ENCODE measurements at regions not wholly inside any gene's neighbourhood (a gene's known extent, or its start where the extent isn't known, plus 50 kb on each side); places are given as distances from the start of the nearest gene placed in this dataset.
"Not testable (repeated sequence)": the region's sequence is repeated elsewhere in the genome, so short reads cannot be mapped to it uniquely, and the experiment has no call there.

DNA sequence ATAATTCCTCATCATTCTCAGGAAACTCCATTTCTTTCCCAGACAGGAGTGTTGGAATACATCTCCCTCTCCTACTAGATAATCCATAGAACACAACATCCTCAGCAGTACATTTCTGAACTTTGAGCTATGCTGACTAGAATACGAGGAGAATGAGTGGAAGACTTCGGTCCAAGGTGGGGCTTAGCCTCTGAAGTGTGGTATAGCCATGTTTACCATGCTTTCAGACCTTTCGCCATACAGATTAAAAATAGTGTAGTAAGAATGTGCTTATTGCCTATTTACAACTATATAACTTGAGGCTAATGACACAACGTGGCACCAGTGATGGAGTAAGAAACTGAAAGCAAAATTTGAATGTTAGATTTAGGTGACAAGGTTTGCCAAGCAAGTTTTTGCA lies 184.5 kb upstream of the KRR1 start:
- DNase-seq = no peak

DNA sequence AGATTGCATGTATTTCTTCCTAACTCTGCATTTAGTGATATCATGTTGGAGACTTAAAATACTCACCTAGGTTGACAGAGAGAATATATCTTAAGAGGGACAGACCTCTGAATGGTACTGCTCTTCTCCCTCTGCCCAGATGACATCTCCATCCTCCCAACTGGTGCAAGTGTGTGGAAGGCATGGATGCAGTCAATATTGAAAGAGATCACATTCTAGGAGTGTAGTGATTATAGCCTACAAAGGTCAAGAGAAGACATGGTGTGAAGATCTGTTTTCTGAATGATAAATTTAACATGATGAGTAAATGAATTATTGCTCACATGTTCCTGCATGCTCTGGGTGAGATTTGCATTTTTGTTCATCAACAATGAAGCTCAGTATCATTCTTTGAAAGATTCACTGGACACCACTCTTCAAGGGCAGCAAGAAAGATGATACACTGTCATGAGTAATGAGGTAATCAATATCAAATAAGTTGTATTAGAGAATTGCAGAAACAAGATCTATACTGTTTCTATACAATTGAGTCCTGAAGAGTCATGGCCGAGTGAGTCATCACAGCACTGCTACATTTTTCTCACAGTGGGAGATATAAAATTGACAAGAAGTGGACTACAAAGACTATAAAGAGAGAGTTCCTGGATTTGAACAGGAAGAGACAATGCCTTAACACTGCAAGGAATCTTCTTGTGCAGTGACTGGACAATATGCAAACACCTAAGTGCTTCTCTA lies 183.3 kb upstream of the KRR1 start:
- DNase-seq = no peak

DNA sequence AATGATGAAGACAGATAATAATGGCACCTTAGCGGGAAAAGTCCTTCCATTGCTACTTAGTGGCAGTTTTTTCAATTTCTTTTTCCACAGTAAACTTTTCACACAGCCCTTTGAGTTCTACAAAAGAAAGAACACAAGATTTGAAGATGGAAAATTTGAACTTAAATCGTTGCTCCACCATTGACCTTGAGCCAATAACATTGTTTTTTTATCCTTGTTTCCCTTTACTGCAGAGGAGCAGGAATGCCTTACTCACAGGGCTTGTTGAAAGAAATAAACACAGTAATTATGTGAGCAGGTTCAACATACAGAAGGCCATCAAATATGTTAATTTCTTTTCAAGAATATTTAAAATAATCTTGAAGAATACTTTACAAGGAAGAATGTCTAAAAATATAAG lies 181.5 kb upstream of the KRR1 start:
- no peak for DNase-seq

DNA sequence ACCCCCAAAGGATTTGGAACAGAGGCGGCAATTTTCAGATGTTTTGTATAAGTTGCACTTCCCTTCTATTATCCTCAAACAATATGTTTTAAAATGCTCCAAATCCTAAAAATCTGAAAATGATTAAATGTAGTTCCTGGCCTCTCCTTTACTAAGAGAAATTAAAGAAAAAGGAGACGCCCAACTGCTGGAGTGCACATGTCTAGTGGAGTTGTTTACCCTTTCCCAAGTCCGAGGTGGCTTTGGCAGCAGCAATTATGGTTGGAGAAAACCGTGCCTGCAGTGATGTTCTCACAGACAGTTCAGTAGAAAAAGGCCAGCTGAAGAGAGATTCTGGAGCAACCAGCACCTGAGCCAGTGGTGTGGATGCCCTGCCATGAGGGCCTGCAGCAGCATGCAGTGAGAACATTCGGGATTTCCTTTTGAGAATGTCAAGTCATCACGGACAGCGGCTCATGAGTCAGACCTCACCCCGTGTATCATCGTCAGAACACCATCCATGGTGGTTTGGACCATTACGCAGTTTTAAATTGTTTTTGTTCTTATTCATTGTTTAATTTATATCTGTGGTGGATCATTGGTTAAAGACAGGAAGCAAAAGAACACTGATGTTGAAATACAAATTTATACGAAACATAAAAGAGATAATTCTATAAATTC lies 179.0 kb upstream of the KRR1 start:
- no peak for DNase-seq

DNA sequence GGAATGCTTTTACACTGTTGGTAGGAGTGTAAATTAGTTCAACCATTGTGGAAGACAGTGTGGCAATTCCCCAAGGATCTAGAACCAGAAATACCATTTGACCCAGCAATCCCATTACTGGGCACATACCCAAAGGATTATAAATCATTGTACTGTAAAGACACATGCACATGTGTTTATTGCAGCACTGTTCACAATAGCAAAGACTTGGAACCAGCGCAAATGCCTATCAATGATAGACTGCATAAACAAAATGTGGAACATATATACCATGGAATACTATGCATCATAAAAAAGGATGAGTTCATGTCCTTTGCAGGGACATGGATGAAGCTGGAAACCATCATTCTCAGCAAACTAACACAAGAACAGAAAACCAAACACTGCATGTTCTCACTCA lies 174.8 kb upstream of the KRR1 start:
- not testable (repeated sequence) for DNase-seq

DNA sequence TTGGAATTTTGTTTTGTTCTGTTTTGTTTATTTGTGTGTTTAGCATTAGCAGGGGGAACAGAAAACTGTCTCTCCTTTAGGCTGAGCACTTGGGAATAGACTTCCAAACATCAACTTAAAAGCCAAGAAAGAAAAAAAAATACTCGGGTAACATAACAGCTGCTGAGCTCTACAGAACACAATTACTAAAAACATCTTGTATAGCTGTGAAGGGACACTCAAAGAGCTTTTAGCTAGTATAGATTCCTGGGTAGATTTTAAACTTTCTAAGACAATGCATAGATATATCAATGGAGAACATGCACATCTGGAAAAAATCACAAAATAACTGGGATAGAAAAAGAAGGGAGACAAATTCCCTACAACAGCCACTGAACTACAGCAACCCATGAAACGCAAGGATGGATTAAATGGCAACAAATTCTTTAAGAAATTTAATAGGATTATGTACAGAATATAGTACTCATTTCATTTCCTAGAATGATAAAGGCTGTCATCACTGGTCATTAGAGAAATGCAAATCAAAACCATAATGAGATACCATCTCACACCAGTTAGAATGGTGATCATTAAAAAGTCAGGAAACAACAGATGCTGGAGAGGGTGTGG lies 174.3 kb upstream of the KRR1 start:
- no peak for DNase-seq

DNA sequence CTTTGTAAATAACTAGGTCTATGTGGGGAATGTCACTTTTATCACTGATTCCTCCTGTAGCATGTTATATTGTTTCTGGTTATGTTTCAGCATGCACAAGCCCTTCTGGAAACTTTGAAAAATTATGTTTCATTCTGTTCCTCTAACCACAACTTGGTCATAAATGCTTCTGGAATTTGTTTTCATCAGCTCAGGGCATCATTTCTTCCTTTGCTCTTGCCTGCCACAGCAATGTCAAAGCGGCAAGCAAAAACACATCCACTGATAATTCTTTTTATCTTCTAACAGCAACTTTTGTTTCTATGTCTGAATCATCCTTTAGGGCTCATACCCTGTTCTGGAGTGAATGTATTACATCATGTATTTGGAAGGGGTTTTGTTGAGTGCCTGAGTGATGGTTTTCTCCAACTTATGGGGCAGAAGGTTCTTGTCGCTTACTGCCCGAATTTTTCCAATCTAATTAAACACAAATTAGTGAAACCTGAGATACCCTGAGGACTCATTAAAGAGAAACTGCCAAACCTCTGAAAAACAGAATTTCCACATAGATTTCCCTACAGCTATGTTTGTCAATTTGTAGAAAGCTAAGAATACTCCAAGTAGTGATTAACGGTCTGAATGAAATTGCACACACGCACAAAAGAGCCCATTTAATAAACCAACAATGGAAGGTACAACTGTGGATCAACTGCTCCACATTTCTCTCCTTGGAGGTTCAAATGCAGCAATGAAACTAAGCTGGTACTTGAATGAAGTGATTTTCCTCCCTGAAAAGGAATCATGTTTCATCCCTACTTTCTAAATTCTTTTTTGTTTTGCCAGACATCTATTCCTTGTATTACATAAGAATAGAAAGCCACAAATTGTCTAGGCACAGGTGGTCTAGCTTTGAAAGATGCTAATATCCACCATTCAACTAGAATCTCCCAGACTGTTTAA lies 173.5 kb upstream of the KRR1 start:
- DNase-seq = no peak

DNA sequence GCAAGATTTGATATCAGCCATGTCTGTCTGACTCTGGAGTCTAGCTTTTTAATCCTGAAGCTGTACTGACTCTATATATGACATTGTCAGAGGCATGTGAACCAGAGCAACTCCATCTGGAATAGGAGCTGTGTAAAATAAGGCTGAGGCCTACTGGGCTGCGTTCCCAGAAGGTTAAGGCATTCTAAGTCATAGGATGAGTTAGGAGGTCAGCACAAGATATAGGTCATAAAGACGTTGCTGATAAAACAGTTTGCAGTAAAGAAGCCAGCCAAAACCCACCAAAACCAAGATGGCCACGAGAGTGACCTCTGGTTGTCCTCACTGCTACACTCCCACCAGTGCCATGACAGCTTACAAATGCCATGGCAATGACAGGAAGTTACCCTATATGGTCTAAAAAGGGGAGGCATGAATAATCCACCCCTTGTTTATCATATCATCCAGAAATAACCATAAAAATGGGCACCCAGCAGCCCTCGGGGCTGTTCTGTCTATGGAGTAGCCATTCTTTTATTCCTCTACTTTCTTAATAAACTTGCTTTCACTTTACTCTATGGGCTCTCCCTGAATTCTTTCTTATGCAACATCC lies 172.7 kb upstream of the KRR1 start:
- not testable (repeated sequence) for DNase-seq

DNA sequence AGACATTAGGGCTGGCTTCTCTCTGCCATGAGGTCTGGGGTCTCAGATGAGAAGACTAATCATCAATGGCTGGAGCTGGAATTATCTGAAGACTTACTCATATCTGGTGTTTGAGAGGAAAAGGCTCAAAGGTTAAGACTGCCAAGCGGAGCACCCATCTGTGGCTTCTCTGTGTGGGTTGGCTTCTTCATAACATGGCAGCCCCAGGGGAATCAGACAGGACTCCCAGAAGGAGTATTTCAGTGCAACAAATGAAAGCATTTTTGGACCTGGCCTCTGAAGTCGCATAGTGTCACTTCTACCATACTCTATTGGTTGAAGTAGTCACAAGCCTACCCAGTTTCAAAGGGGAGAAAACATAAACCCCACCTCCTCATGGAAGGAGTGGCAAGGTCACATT lies 171.8 kb upstream of the KRR1 start:
- no peak for DNase-seq

DNA sequence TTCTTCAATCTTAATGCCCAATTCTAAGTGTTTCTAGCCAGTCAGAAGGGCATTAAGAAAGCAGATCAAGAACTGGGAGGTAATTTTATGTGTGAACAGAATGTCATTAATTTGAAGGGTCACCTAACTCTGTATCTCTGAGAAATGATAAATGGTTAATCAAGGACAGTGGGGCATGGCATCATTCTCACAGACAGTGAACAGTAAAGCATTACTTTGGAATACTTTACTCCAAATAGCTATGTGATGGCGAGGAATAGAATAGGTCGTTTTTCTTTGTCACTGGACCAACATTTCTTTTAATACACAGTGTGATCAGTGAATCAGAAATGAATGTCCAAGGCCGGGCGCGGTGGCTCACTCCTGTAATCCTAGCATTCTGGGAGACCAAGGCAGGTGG lies 166.1 kb upstream of the KRR1 start:
- no peak for DNase-seq

DNA sequence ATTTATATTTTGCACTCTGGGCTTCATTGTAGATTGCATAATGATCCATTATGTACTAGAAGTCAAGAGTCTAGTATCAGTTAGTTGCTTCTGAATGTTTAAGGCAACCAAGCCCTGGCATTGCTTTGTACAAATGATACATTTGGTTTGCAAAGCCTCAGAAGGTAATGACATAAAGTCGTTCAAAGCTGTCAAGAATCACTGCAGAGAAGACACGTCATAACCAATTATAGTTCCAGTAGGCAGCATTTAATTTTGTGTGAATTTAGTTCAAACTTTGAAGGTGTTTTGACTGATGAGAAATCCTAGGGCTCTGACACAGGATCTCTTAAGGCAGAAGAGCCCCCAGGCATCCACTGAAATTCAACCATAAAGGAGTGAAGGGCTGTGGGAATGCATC lies 163.0 kb upstream of the KRR1 start:
- no peak for DNase-seq

DNA sequence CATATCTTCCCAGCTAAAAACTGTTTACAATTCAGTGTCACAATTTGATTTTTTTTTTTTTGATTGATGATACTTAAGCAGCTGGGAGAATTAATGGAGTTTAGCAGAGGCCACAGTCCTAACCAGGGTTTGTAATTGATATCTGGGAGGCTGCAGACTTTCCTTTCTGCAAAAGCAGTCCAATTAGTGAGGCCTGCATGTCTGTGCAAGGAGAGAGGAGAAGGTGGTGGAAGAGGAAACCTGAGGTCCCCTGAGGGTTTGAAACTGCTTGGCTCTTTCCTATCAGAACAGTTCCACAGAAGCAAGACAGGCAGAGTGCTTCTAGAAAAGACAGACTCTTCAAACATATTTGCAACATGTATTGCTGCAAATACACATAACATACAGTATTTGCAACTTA lies 160.8 kb upstream of the KRR1 start:
- DNase-seq = no peak

DNA sequence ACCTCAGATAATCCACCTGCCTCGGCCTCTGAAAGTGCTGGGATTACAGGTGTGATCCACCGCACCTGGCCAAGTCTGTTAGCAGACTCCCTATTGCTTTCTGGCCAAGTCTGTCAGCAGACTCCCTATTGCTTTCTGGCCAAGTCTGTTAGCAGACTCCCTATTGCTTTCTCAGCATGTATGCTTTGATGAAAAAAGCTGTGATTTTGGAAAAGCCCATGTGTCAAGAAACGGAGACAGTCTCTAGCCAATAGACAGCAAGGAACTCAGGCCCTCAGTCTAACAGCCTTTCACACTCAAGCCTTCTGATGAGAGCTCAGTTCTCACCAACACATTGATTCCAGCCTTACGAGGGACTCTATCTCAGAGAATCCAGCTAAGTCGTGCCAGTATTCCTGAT lies 158.8 kb upstream of the KRR1 start:
- DNase-seq = no peak

DNA sequence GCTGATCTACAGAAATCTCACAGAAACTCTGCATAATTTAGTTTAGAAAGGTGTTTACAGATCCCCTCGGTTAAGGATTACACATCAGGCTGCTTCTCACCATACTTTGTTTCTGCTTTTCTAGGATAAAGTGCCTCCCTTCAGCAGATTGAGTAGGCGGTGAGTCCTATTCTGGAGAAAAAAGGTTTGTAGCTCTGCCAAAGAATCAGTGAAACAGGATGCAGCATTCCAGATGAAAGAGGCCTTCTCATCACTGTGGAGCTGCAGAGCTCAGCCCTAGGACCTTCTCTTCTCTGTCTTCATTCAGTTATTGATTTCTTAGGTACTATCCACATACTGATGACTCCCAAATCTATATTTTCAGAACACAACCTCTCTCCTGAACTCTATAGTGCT lies 155.5 kb upstream of the KRR1 start:
- DNase-seq = no peak

DNA sequence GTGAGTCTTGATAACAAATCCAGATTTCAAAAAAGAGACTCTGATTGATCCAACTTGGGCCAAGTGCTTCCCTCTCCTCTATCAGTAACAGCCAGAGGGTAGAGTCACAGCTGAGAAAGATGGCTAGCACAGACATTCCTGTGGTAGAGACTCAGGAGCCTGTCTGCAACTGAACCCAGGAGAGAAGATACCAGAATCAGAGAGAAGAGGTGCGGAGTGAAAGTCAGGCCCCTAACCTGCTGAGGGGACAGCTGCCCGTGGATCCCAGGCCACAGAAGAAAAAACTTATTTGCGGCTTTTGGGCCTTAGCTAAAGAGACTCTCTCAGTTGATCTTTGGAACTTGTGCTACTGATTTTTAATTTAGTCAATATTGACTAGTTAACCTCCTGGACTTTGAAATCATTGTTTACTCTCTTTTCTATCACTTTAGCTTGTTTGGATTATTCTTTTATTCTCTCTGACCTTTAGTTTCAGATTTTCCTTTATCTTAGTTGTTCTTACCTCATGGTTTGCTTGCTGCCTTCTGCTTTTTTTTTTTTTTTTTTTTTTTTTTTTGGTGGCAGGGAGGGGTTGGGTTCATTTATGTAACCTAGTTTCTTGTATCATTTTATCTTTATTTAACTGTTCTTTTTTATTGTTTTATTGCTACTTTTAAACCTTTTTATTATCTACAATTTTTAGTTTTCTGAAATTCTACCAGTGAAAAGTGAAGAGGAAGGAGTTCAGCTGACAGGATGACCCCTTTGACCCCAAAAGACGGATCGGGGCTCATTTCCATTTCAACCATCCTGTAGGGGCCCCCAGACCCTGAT lies 154.9 kb upstream of the KRR1 start:
- no peak for DNase-seq

DNA sequence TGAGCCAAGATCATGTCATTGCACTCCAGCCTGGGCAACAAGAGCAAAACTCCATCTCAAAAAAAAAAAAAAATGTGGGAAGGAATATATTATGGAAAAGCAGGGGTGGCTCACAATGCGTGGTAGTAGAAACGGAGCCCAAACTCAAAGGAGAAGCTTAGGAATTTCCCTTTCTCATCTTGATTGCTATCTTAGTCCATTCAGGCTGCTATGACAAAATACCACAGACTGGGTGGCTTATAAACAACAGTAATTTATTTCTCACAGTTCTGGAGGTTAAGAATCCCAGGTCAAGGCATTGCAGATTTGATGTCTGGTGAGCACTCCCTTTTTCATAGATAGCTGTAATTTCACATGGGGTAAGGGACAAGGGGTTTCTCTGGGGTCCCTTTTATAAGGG lies 153.8 kb upstream of the KRR1 start:
- no peak for DNase-seq

DNA sequence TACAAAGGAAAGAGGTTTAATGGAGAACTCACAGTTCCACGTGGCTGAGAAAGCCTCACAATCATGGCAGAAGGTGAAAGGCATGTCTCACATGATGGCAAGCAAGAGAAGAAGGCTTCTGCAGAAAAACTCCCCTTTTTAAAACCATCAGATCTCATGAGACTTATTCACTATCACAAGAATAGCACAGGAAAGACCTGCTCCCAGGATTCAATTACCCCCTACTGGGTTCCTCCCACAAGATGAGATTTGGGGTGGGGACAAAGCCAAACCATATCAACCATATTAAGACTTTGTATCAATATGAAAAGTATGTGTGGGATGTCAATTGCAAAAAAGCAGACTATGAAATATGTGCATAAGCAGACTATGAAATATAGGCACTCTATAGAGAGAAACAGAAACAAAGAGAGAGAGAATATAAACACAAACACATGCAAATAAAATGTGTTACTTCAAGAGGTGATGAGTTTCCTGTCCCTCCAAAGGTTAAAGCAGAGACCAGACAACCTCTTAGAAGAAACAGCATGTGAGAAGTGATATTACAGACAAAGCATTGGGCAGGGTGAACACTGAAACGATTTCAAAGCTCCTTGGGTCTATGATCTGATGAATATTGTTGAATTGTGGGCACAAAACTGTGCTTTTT lies 151.2 kb upstream of the KRR1 start:
- DNase-seq = no peak

DNA sequence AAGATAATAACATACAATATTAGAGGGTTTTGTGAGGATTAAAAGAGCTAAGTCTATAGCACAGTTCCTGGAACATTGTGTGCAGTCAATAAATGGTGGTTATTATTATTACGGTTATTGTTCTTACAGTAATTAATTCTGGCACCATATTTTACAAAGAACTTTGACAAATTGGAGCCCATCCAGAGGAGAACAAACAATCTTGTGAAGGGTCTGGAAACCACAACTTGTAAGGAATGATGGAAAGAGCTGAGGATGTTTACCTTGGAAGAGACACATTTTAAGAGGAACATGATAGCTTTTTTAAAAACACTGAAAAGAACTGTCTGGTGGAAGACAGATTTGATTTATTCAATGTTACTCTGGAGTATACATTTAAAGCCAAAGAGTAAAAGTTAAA lies 150.5 kb upstream of the KRR1 start:
- no peak for DNase-seq

DNA sequence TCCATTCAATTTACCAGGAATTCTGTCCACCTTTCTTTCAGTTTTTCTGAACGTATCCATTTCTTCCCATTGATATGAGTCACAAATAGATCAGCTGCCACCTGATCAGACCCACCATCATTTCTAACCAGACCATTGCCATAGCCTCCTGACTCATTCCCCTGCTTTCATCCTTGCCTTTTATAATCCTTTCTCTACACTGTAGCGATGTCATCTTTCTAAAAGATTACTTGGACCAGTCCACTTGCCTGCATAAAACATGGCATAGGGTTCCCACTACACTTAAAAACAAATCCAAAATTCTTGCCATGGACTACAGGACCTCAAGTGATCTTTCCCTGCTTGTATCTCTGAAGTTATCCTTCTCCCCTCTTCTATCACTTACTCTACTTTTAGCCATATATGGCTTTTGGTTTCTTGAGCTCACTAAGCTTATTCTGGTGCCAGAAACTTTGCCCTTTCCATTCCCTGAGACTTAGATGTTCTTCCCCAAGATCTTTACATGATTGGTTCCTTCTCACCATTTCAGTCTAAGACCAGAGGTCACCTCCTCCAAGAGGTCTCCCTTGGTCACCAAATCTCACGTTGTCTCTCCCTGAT lies 149.5 kb upstream of the KRR1 start:
- DNase-seq = no peak

DNA sequence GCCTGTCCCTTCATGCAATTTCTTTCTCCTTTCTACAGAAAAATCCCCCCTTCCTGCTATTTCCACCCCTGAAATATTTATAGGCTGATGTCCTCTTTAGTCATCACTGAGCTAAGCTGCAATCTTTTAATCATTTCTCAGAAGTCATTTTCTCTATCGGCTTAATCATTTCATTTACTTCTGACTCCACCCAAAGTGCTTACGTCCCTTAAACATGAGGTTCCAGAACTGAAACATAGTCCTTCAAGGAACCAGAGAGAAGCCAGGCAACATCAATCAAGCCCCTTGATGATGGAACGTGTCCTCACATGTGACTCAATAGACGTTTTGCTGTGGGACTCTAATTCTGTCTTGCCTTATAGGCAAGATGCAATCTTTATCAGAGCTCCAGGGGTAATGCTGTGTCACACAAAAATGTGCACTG lies 148.7 kb upstream of the KRR1 start:
- DNase-seq = no peak
